SK-N-SH (cell line): ENCODE measurements at regions not wholly inside any gene's neighbourhood (a gene's known extent, or its start where the extent isn't known, plus 50 kb on each side); places are given as distances from the start of the nearest gene placed in this dataset.
"Not testable (repeated sequence)": the region's sequence is repeated elsewhere in the genome, so short reads cannot be mapped to it uniquely, and the experiment has no call there.

Experiments used
- CTCF ChIA-PET: fragments of 300-600, 350-600 bp; formaldehyde crosslinking; extraction: SDS; loops from one replicate; lab custom pipeline; 2021; lab: Yijun Ruan, JAX
- POLR2A ChIA-PET: fragments of 350-600 bp; sonication (Branson Sonifier 250); formaldehyde crosslinking; extraction: SDS; loops from one replicate; lab custom pipeline; 2020; ENCODE audit warnings: antibody characterized with exemption, inconsistent platforms; lab: Yijun Ruan, JAX
- DNase-seq: peaks from one replicate; pipeline ENCODE4 v3.0.0; 2012
- H2AFZ ChIP-seq: fragments of 200-600 bp; sonication (generic); 2 replicates; pipeline ENCODE4 v1.8.1; 2016; ENCODE audit warnings: antibody characterized with exemption, mild to moderate bottlenecking, low read depth
- H3F3A ChIP-seq: fragments of 200-600 bp; sonication (generic); replicated peaks from 2 replicates; pipeline ENCODE3; 2016; ENCODE audit warnings: antibody characterized with exemption, mild to moderate bottlenecking; ENCODE audit not compliant: insufficient read depth
- H3K27ac ChIP-seq, 2 experiments: fragments of 200-500 bp in 1 of 2; fragments of 200-600 bp in 1 of 2; sonication (Bioruptor generic) in 1 of 2; sonication (generic), shearing (Covaris generic) in 1 of 2; 2 replicates each; pipeline versions ENCODE4 v1.5.1 to v1.6.1; 2014 to 2016; ENCODE audit warnings: low read depth in 2 of 2, inconsistent platforms in 1 of 2, low read length in 1 of 2, mild to moderate bottlenecking in 1 of 2, mixed read lengths in 1 of 2
- H3K27me3 ChIP-seq: fragments of 200-600 bp; sonication (generic), shearing (Covaris generic); 2 replicates; pipeline ENCODE4 v1.6.1; 2016; ENCODE audit warnings: mixed run types; ENCODE audit not compliant: insufficient read depth
- H3K36me3 ChIP-seq, 2 experiments: fragments of 200-500 bp in 1 of 2; fragments of 200-600 bp in 1 of 2; sonication (Bioruptor generic) in 1 of 2; sonication (generic) in 1 of 2; replicated peaks in 1 of 2; 2 replicates each; pipeline versions ENCODE3 to v1.5.1; 2014 to 2016; ENCODE audit warnings: low read length in 1 of 2, mild to moderate bottlenecking in 1 of 2; ENCODE audit not compliant: insufficient read depth in 2 of 2, control insufficient read depth in 1 of 2
- H3K4me1 ChIP-seq, 2 experiments: fragments of 200-500 bp in 1 of 2; fragments of 200-600 bp in 1 of 2; sonication (Bioruptor generic) in 1 of 2; sonication (generic), shearing (Covaris generic) in 1 of 2; 2 replicates each; pipeline versions ENCODE4 v1.5.1 to v1.6.1; 2014 to 2016; ENCODE audit warnings: low read depth in 1 of 2, low read length in 1 of 2, mixed run types in 1 of 2; ENCODE audit not compliant: insufficient read depth in 2 of 2, control insufficient read depth in 1 of 2
- H3K4me2 ChIP-seq: fragments of 200-600 bp; sonication (generic), shearing (Covaris generic); 2 replicates; pipeline ENCODE4 v1.6.1; 2017; ENCODE audit warnings: mixed run types
- H3K4me3 ChIP-seq, 2 experiments: fragments of 200-500 bp in 1 of 2; fragments of 200-600 bp in 1 of 2; sonication (Bioruptor generic) in 1 of 2; sonication (generic), shearing (Covaris generic) in 1 of 2; 2 replicates each; pipeline versions ENCODE4 v1.5.1 to v1.8.1; 2014 to 2016; ENCODE audit warnings: low read depth in 2 of 2, inconsistent platforms in 1 of 2, low read length in 1 of 2, mild to moderate bottlenecking in 1 of 2, mixed read lengths in 1 of 2, moderate library complexity in 1 of 2
- H3K79me2 ChIP-seq: fragments of 200-600 bp; sonication (generic); 2 replicates; pipeline ENCODE4 v1.8.1; 2017; ENCODE audit warnings: mild to moderate bottlenecking; ENCODE audit not compliant: insufficient read depth
- H3K9ac ChIP-seq: fragments of 200-600 bp; sonication (generic); 2 replicates; pipeline ENCODE4 v1.6.1; 2017; ENCODE audit warnings: mixed run types
- H3K9me2 ChIP-seq: fragments of 200-600 bp; sonication (generic); 2 replicates; pipeline ENCODE4 v1.6.1; 2017; ENCODE audit warnings: mixed run types
- H3K9me3 ChIP-seq: fragments of 200-600 bp; sonication (generic); 2 replicates; pipeline ENCODE4 v1.6.1; 2017; ENCODE audit warnings: mixed run types, mild to moderate bottlenecking, moderate library complexity
- H4K20me1 ChIP-seq: fragments of 200-600 bp; sonication (generic); 2 replicates; pipeline ENCODE4 v1.6.1; 2017; ENCODE audit warnings: mild to moderate bottlenecking, mixed run types; ENCODE audit not compliant: insufficient read depth
- CHD2 ChIP-seq: fragments of 150-350 bp; IDR thresholded peaks from 2 replicates; pipeline ENCODE4 v1.6.1; 2018; ENCODE audit warnings: low read length; ENCODE audit not compliant: partially characterized antibody
- EP300 ChIP-seq, 2 experiments: IDR thresholded peaks; 2 replicates each; pipeline versions ENCODE4 v1.4.0 to v1.6.1; 2012; ENCODE audit warnings: borderline replicate concordance in 1 of 2, low read depth in 1 of 2, low read length in 1 of 2
- GABPA ChIP-seq: IDR thresholded peaks from 2 replicates; pipeline ENCODE4 v1.4.0; 2012; ENCODE audit warnings: low read depth, mild to moderate bottlenecking
- GATA2 ChIP-seq: sonication (generic); formaldehyde crosslinking; IDR thresholded peaks from 2 replicates; pipeline ENCODE4 v1.5.0; 2020; ENCODE audit warnings: mild to moderate bottlenecking, missing genetic modification reagents
- JUND ChIP-seq: IDR thresholded peaks from 2 replicates; pipeline ENCODE4 v1.4.0; 2012
- POLR2AphosphoS5 ChIP-seq: IDR thresholded peaks from 2 replicates; pipeline ENCODE4 v1.6.1; 2012; ENCODE audit warnings: low read depth, low read length
- RFX5 ChIP-seq: IDR thresholded peaks from 2 replicates; pipeline ENCODE4 v1.6.1; 2012; ENCODE audit warnings: mild to moderate bottlenecking, improper control_type of control experiment, low read length
- RXRA ChIP-seq: IDR thresholded peaks from 2 replicates; pipeline ENCODE4 v1.4.0; 2012; ENCODE audit warnings: low read depth, mild to moderate bottlenecking, borderline replicate concordance
- SMC3 ChIP-seq: IDR thresholded peaks from 2 replicates; pipeline ENCODE4 v1.6.1; 2012; ENCODE audit warnings: low read depth, low read length, improper control_type of control experiment
- ZBTB33 ChIP-seq: IDR thresholded peaks from 2 replicates; pipeline ENCODE4 v1.4.0; 2012; ENCODE audit warnings: low read depth, borderline replicate concordance
- WGBS: methylation state at CpG from one replicate; pipeline ENCODE4 v1.1.6; 2017; ENCODE audit warnings: low lambda C conversion rate; 5-methylcytosine and 5-hydroxymethylcytosine counted together
- TF ChIP-seq, protein P1 (sequence below): IDR thresholded peaks from 2 replicates; pipeline ENCODE4 v1.6.1; 2012; ENCODE audit warnings: mild to moderate bottlenecking, low read depth, low read length, moderate library complexity
- TF ChIP-seq, protein P2 (sequence below): IDR thresholded peaks from 2 replicates; pipeline ENCODE4; 2012
- TF ChIP-seq, protein P3 (sequence below): IDR thresholded peaks from 2 replicates; pipeline ENCODE4 v1.4.0; 2012; ENCODE audit warnings: low read depth, borderline replicate concordance

DNA sequence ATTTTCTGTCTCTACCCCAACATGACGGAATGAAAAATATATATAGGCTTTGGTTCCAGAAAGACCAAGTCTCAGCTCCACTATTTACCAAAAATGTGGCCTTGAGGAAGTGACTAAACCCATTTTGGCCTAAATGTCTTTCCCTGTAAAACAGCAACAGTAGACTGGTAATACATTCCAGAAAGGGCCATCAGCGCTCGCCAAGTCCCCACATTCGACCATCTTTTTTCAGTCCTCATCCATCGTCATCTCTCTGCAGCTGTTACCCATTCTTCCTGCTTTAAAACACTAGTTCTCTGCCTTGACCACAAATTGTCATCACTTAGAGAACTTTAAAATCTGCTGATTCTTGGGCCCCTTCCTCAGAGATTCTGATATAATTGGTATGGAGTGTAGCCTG, 183.8 kb upstream of the CTAGE1 start:
- Histone ChIP-seq H4K20me1 (no peaks in the 10 kb centered on the region), H2AFZ (no peak overlapping the region), H3K9me2 (no peaks in the 10 kb centered on the region), H3K4me3 (no peak overlapping the region), H3K27ac (no peak overlapping the region), H3K27me3 (peaks cover 19% of the 10 kb centered on the region; the same call in 1 of the 2 replicates), H3K9ac (no peak overlapping the region), H3K36me3 (no peaks in the 10 kb centered on the region), H3F3A (no peaks in the 10 kb centered on the region), H3K9me3 (no peaks in the 10 kb centered on the region), H3K79me2 (no peaks in the 10 kb centered on the region), H3K4me2 (no peak overlapping the region), H3K4me1 (no peaks in the 10 kb centered on the region)
- DNase-seq, result no peak
- TF ChIP-seq GABPA (no peak), RXRA (no peak), SMC3 (no peak), EP300 (IDR thresholded peaks at IDR 0.05; ENCODE audit: borderline replicate concordance in 1 of 2, low read depth in 1 of 2, low read length in 1 of 2) (no peak)
- TF ChIP-seq, protein P1, sequence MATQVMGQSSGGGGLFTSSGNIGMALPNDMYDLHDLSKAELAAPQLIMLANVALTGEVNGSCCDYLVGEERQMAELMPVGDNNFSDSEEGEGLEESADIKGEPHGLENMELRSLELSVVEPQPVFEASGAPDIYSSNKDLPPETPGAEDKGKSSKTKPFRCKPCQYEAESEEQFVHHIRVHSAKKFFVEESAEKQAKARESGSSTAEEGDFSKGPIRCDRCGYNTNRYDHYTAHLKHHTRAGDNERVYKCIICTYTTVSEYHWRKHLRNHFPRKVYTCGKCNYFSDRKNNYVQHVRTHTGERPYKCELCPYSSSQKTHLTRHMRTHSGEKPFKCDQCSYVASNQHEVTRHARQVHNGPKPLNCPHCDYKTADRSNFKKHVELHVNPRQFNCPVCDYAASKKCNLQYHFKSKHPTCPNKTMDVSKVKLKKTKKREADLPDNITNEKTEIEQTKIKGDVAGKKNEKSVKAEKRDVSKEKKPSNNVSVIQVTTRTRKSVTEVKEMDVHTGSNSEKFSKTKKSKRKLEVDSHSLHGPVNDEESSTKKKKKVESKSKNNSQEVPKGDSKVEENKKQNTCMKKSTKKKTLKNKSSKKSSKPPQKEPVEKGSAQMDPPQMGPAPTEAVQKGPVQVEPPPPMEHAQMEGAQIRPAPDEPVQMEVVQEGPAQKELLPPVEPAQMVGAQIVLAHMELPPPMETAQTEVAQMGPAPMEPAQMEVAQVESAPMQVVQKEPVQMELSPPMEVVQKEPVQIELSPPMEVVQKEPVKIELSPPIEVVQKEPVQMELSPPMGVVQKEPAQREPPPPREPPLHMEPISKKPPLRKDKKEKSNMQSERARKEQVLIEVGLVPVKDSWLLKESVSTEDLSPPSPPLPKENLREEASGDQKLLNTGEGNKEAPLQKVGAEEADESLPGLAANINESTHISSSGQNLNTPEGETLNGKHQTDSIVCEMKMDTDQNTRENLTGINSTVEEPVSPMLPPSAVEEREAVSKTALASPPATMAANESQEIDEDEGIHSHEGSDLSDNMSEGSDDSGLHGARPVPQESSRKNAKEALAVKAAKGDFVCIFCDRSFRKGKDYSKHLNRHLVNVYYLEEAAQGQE, result no peak
- TF ChIP-seq, protein P2, sequence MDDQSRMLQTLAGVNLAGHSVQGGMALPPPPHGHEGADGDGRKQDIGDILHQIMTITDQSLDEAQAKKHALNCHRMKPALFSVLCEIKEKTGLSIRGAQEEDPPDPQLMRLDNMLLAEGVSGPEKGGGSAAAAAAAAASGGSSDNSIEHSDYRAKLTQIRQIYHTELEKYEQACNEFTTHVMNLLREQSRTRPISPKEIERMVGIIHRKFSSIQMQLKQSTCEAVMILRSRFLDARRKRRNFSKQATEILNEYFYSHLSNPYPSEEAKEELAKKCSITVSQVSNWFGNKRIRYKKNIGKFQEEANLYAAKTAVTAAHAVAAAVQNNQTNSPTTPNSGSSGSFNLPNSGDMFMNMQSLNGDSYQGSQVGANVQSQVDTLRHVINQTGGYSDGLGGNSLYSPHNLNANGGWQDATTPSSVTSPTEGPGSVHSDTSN, result no peak
- WGBS, result 3% methylated on average over 5 of the region's 5 CpGs
- POLR2A ChIA-PET, result no interaction called here
- CTCF ChIA-PET, result no interaction called here

DNA sequence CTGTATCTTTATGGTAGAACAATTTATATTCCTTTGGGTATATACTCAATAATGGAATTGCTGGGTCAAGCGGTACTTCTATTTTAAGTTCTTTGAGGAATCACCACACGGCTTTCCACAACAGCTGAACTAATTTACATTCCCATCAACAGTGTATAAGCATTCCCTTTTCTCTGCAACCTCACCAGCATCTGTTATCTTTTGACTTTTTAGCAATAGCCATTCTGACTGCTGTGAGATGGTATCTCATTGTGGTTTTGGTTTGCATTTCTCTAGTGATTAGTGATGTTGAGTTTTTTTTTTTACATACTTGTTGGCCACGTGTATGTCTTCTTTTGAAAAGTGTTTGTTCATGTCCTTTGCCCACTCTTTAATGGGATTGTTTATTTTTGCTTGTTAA, 184.7 kb upstream of the CTAGE1 start:
- H4K20me1 ChIP-seq, H3F3A ChIP-seq, POLR2A ChIA-PET, H3K9me2 ChIP-seq, CTCF ChIA-PET, H3K9me3 ChIP-seq, H3K36me3 ChIP-seq, H3K27ac ChIP-seq, DNase-seq, H2AFZ ChIP-seq, H3K4me1 ChIP-seq, H3K79me2 ChIP-seq, H3K4me3 ChIP-seq, H3K4me2 ChIP-seq, H3K9ac ChIP-seq: not testable (repeated sequence)
- peaks cover 21% of the 10 kb centered on the region; the same call in 1 of the 2 replicates for H3K27me3 ChIP-seq
- WGBS, result 11% methylated on average over 3 of the region's 3 CpGs

- Histone ChIP-seq H4K20me1 (no peaks in the 10 kb centered on the region), H3K36me3 (no peaks in the 10 kb centered on the region), H3K27ac (no peak overlapping the region), H3K4me2 (no peak overlapping the region), H3K9me2 (no peaks in the 10 kb centered on the region), H3K9me3 (no peaks in the 10 kb centered on the region), H3K4me3 (no peak overlapping the region), H3K27me3 (peaks cover 24% of the 10 kb centered on the region; the same call in 1 of the 2 replicates), H3K4me1 (no peaks in the 10 kb centered on the region)
- POLR2A ChIA-PET, result no interaction called here
- CTCF ChIA-PET, result no interaction called here
- TF ChIP-seq JUND, result no peak
- no peak for TF ChIP-seq GATA2 (CRISPR knock-in tag)
- TF ChIP-seq POLR2AphosphoS5, result no peak
- TF ChIP-seq, protein P3, sequence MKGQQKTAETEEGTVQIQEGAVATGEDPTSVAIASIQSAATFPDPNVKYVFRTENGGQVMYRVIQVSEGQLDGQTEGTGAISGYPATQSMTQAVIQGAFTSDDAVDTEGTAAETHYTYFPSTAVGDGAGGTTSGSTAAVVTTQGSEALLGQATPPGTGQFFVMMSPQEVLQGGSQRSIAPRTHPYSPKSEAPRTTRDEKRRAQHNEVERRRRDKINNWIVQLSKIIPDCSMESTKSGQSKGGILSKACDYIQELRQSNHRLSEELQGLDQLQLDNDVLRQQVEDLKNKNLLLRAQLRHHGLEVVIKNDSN, result no peak
- no peak for TF ChIP-seq CHD2
- no peak for TF ChIP-seq ZBTB33
- TF ChIP-seq RFX5, result no peak
- TF ChIP-seq, all 33 proteins: peak for 0
- H3K9ac ChIP-seq, result no peak overlapping the region
- no peak for DNase-seq
- H3K79me2 ChIP-seq, result no peaks in the 10 kb centered on the region
- no peak overlapping the region for H2AFZ ChIP-seq
- no peaks in the 10 kb centered on the region for H3F3A ChIP-seq
Measured at GRCh38 chr18:22603902-22604301, 186.2 kb upstream of the CTAGE1 start.
